CD14-positive monocyte (primary cell): ENCODE measurements at regions not wholly inside any gene's neighbourhood (a gene's known extent, or its start where the extent isn't known, plus 50 kb on each side); places are given as distances from the start of the nearest gene placed in this dataset.

Source experiments
- DNase-seq, 3 donors: peaks; one replicate each; pipeline ENCODE4 v3.0.0-alpha.2; 2011 to 2022
- H2AFZ ChIP-seq: 2 replicates; pipeline ENCODE4 v1.6.0; 2012; ENCODE audit warnings: mild to moderate bottlenecking, low read depth, low read length, inconsistent platforms; ENCODE audit not compliant: insufficient read depth, poor library complexity, severe bottlenecking
- H3K27ac ChIP-seq, 2 donors: 1 replicate in 1 of 2; 2 replicates in 1 of 2; pipeline ENCODE4 v1.5.1; 2012 to 2013; ENCODE audit warnings: low read length in 2 of 2, control low read depth in 1 of 2, inconsistent platforms in 1 of 2, low read depth in 1 of 2, mild to moderate bottlenecking in 1 of 2
- H3K27me3 ChIP-seq, 2 donors: one replicate each; pipeline versions ENCODE4 v1.6.0 to v1.6.1; 2011 to 2013; ENCODE audit warnings: low read length in 2 of 2; ENCODE audit not compliant: control insufficient read depth in 2 of 2, insufficient read depth in 2 of 2
- H3K36me3 ChIP-seq, 2 donors: replicated peaks in 1 of 2; 1 replicate in 1 of 2; 2 replicates in 1 of 2; pipeline versions ENCODE4 v1.5.1 to v1.6.1; 2012 to 2013; ENCODE audit warnings: low read length in 2 of 2, control low read depth in 1 of 2, inconsistent platforms in 1 of 2, mild to moderate bottlenecking in 1 of 2; ENCODE audit not compliant: insufficient read depth in 2 of 2, control insufficient read depth in 1 of 2
- H3K4me1 ChIP-seq, 2 donors: 1 replicate in 1 of 2; 2 replicates in 1 of 2; pipeline versions ENCODE4 v1.5.1 to v1.6.1; 2012 to 2013; ENCODE audit warnings: low read length in 2 of 2, control low read depth in 1 of 2, inconsistent platforms in 1 of 2, mild to moderate bottlenecking in 1 of 2, moderate library complexity in 1 of 2; ENCODE audit not compliant: insufficient read depth in 2 of 2, control insufficient read depth in 1 of 2
- H3K4me2 ChIP-seq: replicated peaks from 2 replicates; pipeline ENCODE3; 2012; ENCODE audit warnings: low read length, moderate library complexity, mild to moderate bottlenecking; ENCODE audit not compliant: poor library complexity, severe bottlenecking; ENCODE audit errors: extremely low read depth
- H3K4me3 ChIP-seq, 3 experiments: fragments of 200-600 bp in 1 of 3; sonication (generic) in 1 of 3; replicated peaks in 1 of 3; 1 replicate in 2 of 3; 2 replicates in 1 of 3; pipeline ENCODE4 v1.5.1; 2011 to 2013; ENCODE audit warnings: low read length in 3 of 3, mild to moderate bottlenecking in 3 of 3, control low read depth in 2 of 3, low read depth in 2 of 3, inconsistent platforms in 1 of 3, moderate library complexity in 1 of 3
- H3K79me2 ChIP-seq: 2 replicates; pipeline ENCODE4 v1.6.0; 2012; ENCODE audit warnings: mild to moderate bottlenecking, control low read depth, inconsistent platforms, low read length, moderate library complexity; ENCODE audit not compliant: insufficient read depth
- H3K9ac ChIP-seq: 2 replicates; pipeline ENCODE4 v1.6.0; 2017; ENCODE audit warnings: low read length, mild to moderate bottlenecking; ENCODE audit not compliant: insufficient read depth, poor library complexity, severe bottlenecking
- H3K9me3 ChIP-seq, 2 donors: replicated peaks in 1 of 2; 1 replicate in 1 of 2; 2 replicates in 1 of 2; pipeline versions ENCODE4 v1.5.1 to v1.6.1; 2012 to 2013; ENCODE audit warnings: low read length in 2 of 2, control low read depth in 1 of 2; ENCODE audit not compliant: control insufficient read depth in 1 of 2, insufficient read depth in 1 of 2
- H4K20me1 ChIP-seq: 2 replicates; pipeline ENCODE4 v1.6.0; 2012; ENCODE audit warnings: mild to moderate bottlenecking, low read length, control low read depth, moderate library complexity; ENCODE audit not compliant: insufficient read depth
- H3K27ac Mint-ChIP-seq, 7 donors: one replicate each; pipeline ENCODE4 v1.8.0; 2020; ENCODE audit warnings: mild to moderate bottlenecking in 7 of 7, mixed read lengths in 7 of 7, moderate library complexity in 6 of 7, inconsistent platforms in 2 of 7
- H3K27me3 Mint-ChIP-seq, 3 donors: one replicate each; pipeline ENCODE4 v1.8.0; 2021 to 2022; ENCODE audit warnings: low read depth in 3 of 3, mild to moderate bottlenecking in 3 of 3, mixed read lengths in 3 of 3, moderate library complexity in 3 of 3, inconsistent platforms in 1 of 3
- H3K36me3 Mint-ChIP-seq, 2 donors: one replicate each; pipeline ENCODE4 v1.8.0; 2020; ENCODE audit warnings: mixed read lengths in 2 of 2, inconsistent platforms in 1 of 2, mild to moderate bottlenecking in 1 of 2
- H3K4me1 Mint-ChIP-seq: one replicate; pipeline ENCODE4 v1.8.0; 2020; ENCODE audit warnings: mild to moderate bottlenecking, mixed read lengths
- H3K4me3 Mint-ChIP-seq, 2 donors: one replicate each; pipeline ENCODE4 v1.8.0; 2020; ENCODE audit warnings: mild to moderate bottlenecking in 2 of 2, mixed read lengths in 2 of 2, moderate library complexity in 1 of 2
- H3K9me3 Mint-ChIP-seq, 7 donors: one replicate each; pipeline ENCODE4 v1.8.0; 2020 to 2022; ENCODE audit warnings: mixed read lengths in 7 of 7, mild to moderate bottlenecking in 6 of 7, moderate library complexity in 6 of 7, inconsistent platforms in 2 of 7
- CTCF ChIP-seq: fragments of 200-600 bp; IDR thresholded peaks from one replicate; pipeline ENCODE4 v1.8.0; 2022; ENCODE audit warnings: antibody characterized with exemption, mild to moderate bottlenecking
- WGBS: methylation state at CpG from one replicate; pipeline ENCODE4 v1.1.5; 2013; ENCODE audit warnings: missing lambda C conversion rate; ENCODE audit not compliant: insufficient coverage; 5-methylcytosine and 5-hydroxymethylcytosine counted together
- intact Hi-C, 2 donors: fragments of 100-400 bp; cut with micrococcal nuclease; formaldehyde crosslinking; loops; one replicate each; pipeline versions ENCODE4 v1.15.0 to v1.15.1; 2023

- H3K27ac Mint-ChIP-seq, result no peak overlapping the region
- Histone ChIP-seq H3K4me3 (no peak overlapping the region), H3K9me3 (no peaks in the 10 kb centered on the region), H3K27ac (no peak overlapping the region), H3K4me2 (no peak overlapping the region), H3K79me2 (no peaks in the 10 kb centered on the region), H2AFZ (no peak overlapping the region), H3K27me3 (no peaks in the 10 kb centered on the region), H3K9ac (no peak overlapping the region), H3K4me1 (no peaks in the 10 kb centered on the region), H4K20me1 (no peaks in the 10 kb centered on the region), H3K36me3 (no peaks in the 10 kb centered on the region)
- WGBS, result 100% methylated on average over 1 of the region's 6 CpGs
- H3K9me3 Mint-ChIP-seq, result peaks cover 1 to 9% (median 6%) of the 10 kb centered on the region in 7 donors
- H3K4me3 Mint-ChIP-seq, result no peak overlapping the region
- H3K4me1 Mint-ChIP-seq, result no peaks in the 10 kb centered on the region
- no peaks in the 10 kb centered on the region for H3K36me3 Mint-ChIP-seq
- TF ChIP-seq CTCF, result no peak
- H3K27me3 Mint-ChIP-seq, result no peaks in the 10 kb centered on the region
- no peak for DNase-seq
- intact Hi-C loops, result no loop called here
Observed at GRCh38 chr16:76956394-76956793, 234.6 kb upstream of the MON1B start.

- no peaks in the 10 kb centered on the region for H3K9me3 ChIP-seq
- H2AFZ ChIP-seq, result no peak overlapping the region
- Mint-ChIP-seq H3K36me3 (no peaks in the 10 kb centered on the region), H3K27me3 (no peaks in the 10 kb centered on the region), H3K27ac (no peak overlapping the region), H3K9me3 (peaks cover 0 to 8% (median 6%) of the 10 kb centered on the region in 7 donors), H3K4me1 (no peaks in the 10 kb centered on the region), H3K4me3 (no peak overlapping the region)
- 60% methylated on average over 1 of the region's 2 CpGs for WGBS
- no peak for TF ChIP-seq CTCF
- H4K20me1 ChIP-seq, result no peaks in the 10 kb centered on the region
- intact Hi-C loops, result no loop called here
- no peak overlapping the region for H3K9ac ChIP-seq
- H3K4me3 ChIP-seq, result no peak overlapping the region
- H3K36me3 ChIP-seq, result no peaks in the 10 kb centered on the region
- no peak overlapping the region for H3K27ac ChIP-seq
- no peak for DNase-seq
- no peaks in the 10 kb centered on the region for H3K79me2 ChIP-seq
- H3K4me2 ChIP-seq, result no peak overlapping the region
- no peaks in the 10 kb centered on the region for H3K27me3 ChIP-seq
- no peaks in the 10 kb centered on the region for H3K4me1 ChIP-seq
Observed at GRCh38 chr16:76956841-76957240, 234.1 kb upstream of the MON1B start.
